ENCODE measurements at regions not wholly inside any gene's neighbourhood (a gene's known extent, or its start where the extent isn't known, plus 50 kb on each side); places are given as distances from the start of the nearest gene placed in this dataset.

- no peaks in the 10 kb centered on the region for H3K4me1 ChIP-seq
- H3K27me3 ChIP-seq = no peaks in the 10 kb centered on the region
- H3K36me3 ChIP-seq = no peaks in the 10 kb centered on the region
- no peak overlapping the region for H3K4me3 ChIP-seq
- no peak for TF ChIP-seq POLR2A (IDR thresholded peaks at IDR 0.05)
- no peak for TF ChIP-seq POLR2AphosphoS5 (IDR thresholded peaks at IDR 0.05)
- no peak for TF ChIP-seq CTCF (IDR thresholded peaks at IDR 0.05)
- no peaks in the 10 kb centered on the region for H3K9me3 ChIP-seq
- no peak for DNase-seq (ENCODE audit: low spot score in 2 of 2)
- intact Hi-C loops (cut with DNase I; ENCODE audit: low total_unique reads) = no loop called here
- H3K27ac ChIP-seq = no peak overlapping the region
These were observed 285.1 kb downstream of the IL20RB start for GRCh38 chr3:137242836-137243400.

- H3K4me1 ChIP-seq = no peaks in the 10 kb centered on the region
- H3K4me3 ChIP-seq = no peak overlapping the region
- TF ChIP-seq POLR2AphosphoS5 (IDR thresholded peaks at IDR 0.05) = no peak
- no peak for TF ChIP-seq POLR2A (IDR thresholded peaks at IDR 0.05)
- no peak for TF ChIP-seq CTCF (IDR thresholded peaks at IDR 0.05)
- H3K9me3 ChIP-seq = peaks cover 12 to 13% of the 10 kb centered on the region in 2 donors
- no peak for DNase-seq (ENCODE audit: low spot score in 2 of 2)
- no peaks in the 10 kb centered on the region for H3K27me3 ChIP-seq
- H3K36me3 ChIP-seq = no peaks in the 10 kb centered on the region
- intact Hi-C loops (cut with DNase I; ENCODE audit: low total_unique reads) = no loop called here
- no peak overlapping the region for H3K27ac ChIP-seq
These were observed 288.7 kb downstream of the IL20RB start for GRCh38 chr3:137246491-137246890.

GRCh38 chr3:137249311-137249940 is 291.6 kb downstream of the IL20RB start:
- DNase-seq (ENCODE audit: low spot score in 2 of 2) = no peak
- H3K4me3 ChIP-seq = no peak overlapping the region
- no peaks in the 10 kb centered on the region for H3K4me1 ChIP-seq
- intact Hi-C loops (cut with DNase I; ENCODE audit: low total_unique reads) = no loop called here
- no peaks in the 10 kb centered on the region for H3K36me3 ChIP-seq
- no peak overlapping the region for H3K27ac ChIP-seq
- peaks cover 17 to 29% of the 10 kb centered on the region in 2 donors for H3K9me3 ChIP-seq
- no peaks in the 10 kb centered on the region for H3K27me3 ChIP-seq
- no peak for TF ChIP-seq CTCF (IDR thresholded peaks at IDR 0.05)
- no peak for TF ChIP-seq POLR2A (IDR thresholded peaks at IDR 0.05)
- TF ChIP-seq POLR2AphosphoS5 (IDR thresholded peaks at IDR 0.05) = no peak

- H3K27ac ChIP-seq = no peak overlapping the region
- DNase-seq (ENCODE audit: low spot score in 2 of 2) = no peak
- no peak for TF ChIP-seq POLR2AphosphoS5 (IDR thresholded peaks at IDR 0.05)
- no peak for TF ChIP-seq POLR2A (IDR thresholded peaks at IDR 0.05)
- no peak for TF ChIP-seq CTCF (IDR thresholded peaks at IDR 0.05)
- intact Hi-C loops (cut with DNase I; ENCODE audit: low total_unique reads) = no loop called here
- no peaks in the 10 kb centered on the region for H3K36me3 ChIP-seq
- H3K4me1 ChIP-seq = no peaks in the 10 kb centered on the region
- H3K27me3 ChIP-seq = no peaks in the 10 kb centered on the region
- peaks cover 2 to 3% of the 10 kb centered on the region in 2 donors for H3K9me3 ChIP-seq
- H3K4me3 ChIP-seq = no peak overlapping the region
These were observed 301.3 kb downstream of the IL20RB start for GRCh38 chr3:137259089-137259488.

- intact Hi-C loops (cut with DNase I; ENCODE audit: low total_unique reads) = no loop called here
- no peaks in the 10 kb centered on the region for H3K9me3 ChIP-seq
- H3K4me1 ChIP-seq = no peaks in the 10 kb centered on the region
- H3K27ac ChIP-seq = no peak overlapping the region
- H3K27me3 ChIP-seq = no peaks in the 10 kb centered on the region
- H3K4me3 ChIP-seq = no peak overlapping the region
- no peak for DNase-seq (ENCODE audit: low spot score in 2 of 2)
- TF ChIP-seq POLR2A (IDR thresholded peaks at IDR 0.05) = no peak
- TF ChIP-seq CTCF (IDR thresholded peaks at IDR 0.05) = no peak
- no peak for TF ChIP-seq POLR2AphosphoS5 (IDR thresholded peaks at IDR 0.05)
- no peaks in the 10 kb centered on the region for H3K36me3 ChIP-seq
These were observed 301.9 kb downstream of the IL20RB start for GRCh38 chr3:137259701-137260100.
